ENCODE measurements at regions not wholly inside any gene's neighbourhood (a gene's known extent, or its start where the extent isn't known, plus 50 kb on each side); places are given as distances from the start of the nearest gene placed in this dataset.
"Not testable (repeated sequence)": the region's sequence is repeated elsewhere in the genome, so short reads cannot be mapped to it uniquely, and the experiment has no call there.

- DNase-seq: no peak
These were observed 129.1 kb upstream of the RNF32 start for GRCh38 chr7:156511426-156511825.

- no peak for DNase-seq
These were observed 129.6 kb upstream of the RNF32 start for GRCh38 chr7:156510966-156511365.

- DNase-seq: no peak
These were observed 131.4 kb upstream of the RNF32 start for GRCh38 chr7:156509216-156509615.

- DNase-seq: no peak
These were observed 134.7 kb upstream of the RNF32 start for GRCh38 chr7:156505876-156506275.

- no peak for DNase-seq
These were observed 135.7 kb upstream of the RNF32 start for GRCh38 chr7:156504687-156505545.

GRCh38 chr7:156504006-156504405, 136.6 kb upstream of the RNF32 start:
- no peak for DNase-seq

GRCh38 chr7:156503196-156503595, 137.4 kb upstream of the RNF32 start:
- no peak for DNase-seq

- DNase-seq: not testable (repeated sequence)
These were observed 138.8 kb upstream of the RNF32 start for GRCh38 chr7:156501815-156502214.

GRCh38 chr7:156499247-156499881, 141.2 kb upstream of the RNF32 start:
- no peak for DNase-seq

GRCh38 chr7:156497776-156498509, 142.6 kb upstream of the RNF32 start:
- DNase-seq: no peak

GRCh38 chr7:156496865-156497264, 143.7 kb upstream of the RNF32 start:
- no peak for DNase-seq

- DNase-seq: no peak
These were observed 144.2 kb upstream of the RNF32 start for GRCh38 chr7:156496363-156496769.

- no peak for DNase-seq
These were observed 145.6 kb upstream of the RNF32 start for GRCh38 chr7:156494960-156495359.

GRCh38 chr7:156493942-156494341, 146.6 kb upstream of the RNF32 start:
- no peak for DNase-seq

GRCh38 chr7:156492170-156492569, 148.4 kb upstream of the RNF32 start:
- no peak for DNase-seq

- DNase-seq: no peak
These were observed 149.1 kb upstream of the RNF32 start for GRCh38 chr7:156491435-156491834.

GRCh38 chr7:156490021-156490800, 150.4 kb upstream of the RNF32 start:
- no peak for DNase-seq

GRCh38 chr7:156487811-156488533, 152.6 kb upstream of the RNF32 start:
- DNase-seq: no peak

GRCh38 chr7:156480671-156481070, 159.9 kb upstream of the RNF32 start:
- no peak for DNase-seq

- no peak for DNase-seq
These were observed 161.0 kb upstream of the RNF32 start for GRCh38 chr7:156479596-156479995.

- no peak for DNase-seq
These were observed 162.1 kb upstream of the RNF32 start for GRCh38 chr7:156478486-156478885.

GRCh38 chr7:156475666-156476065, 164.9 kb upstream of the RNF32 start:
- no peak for DNase-seq

Data from activated naive CD4-positive, alpha-beta T cell (primary cell).